B cell (primary cell): ENCODE measurements at regions not wholly inside any gene's neighbourhood (a gene's known extent, or its start where the extent isn't known, plus 50 kb on each side); places are given as distances from the start of the nearest gene placed in this dataset.

Experiments used
- ATAC-seq: fragments of 200-7000 bp; cut with Tn5 transposase; one replicate; pipeline ENCODE4 v1.10.0; 2021; ENCODE audit warnings: low read depth, mild to moderate bottlenecking, moderate number of reproducible peaks, moderate library complexity
- CTCF ChIA-PET: fragments of 350-600 bp; sonication (Branson Sonifier 250); formaldehyde crosslinking; loops from one replicate; lab custom pipeline; 2021; ENCODE audit warnings: antibody characterized with exemption, inconsistent platforms; lab: Charles Lee
- POLR2A ChIA-PET: fragments of 350-600 bp; sonication (Branson Sonifier 250); formaldehyde crosslinking; loops from one replicate; lab custom pipeline; 2021; ENCODE audit warnings: antibody characterized with exemption; lab: Charles Lee
- DNase-seq: peaks from one replicate; pipeline ENCODE4 v3.0.0; 2013
- H2AFZ ChIP-seq: 2 replicates; pipeline ENCODE4 v1.6.1; 2012; ENCODE audit warnings: mild to moderate bottlenecking, low read depth, low read length; ENCODE audit not compliant: insufficient read depth, poor library complexity, severe bottlenecking
- H3K27ac ChIP-seq, 2 donors: 1 replicate in 1 of 2; 2 replicates in 1 of 2; pipeline ENCODE4 v1.5.1; 2012 to 2013; ENCODE audit warnings: low read length in 2 of 2, mild to moderate bottlenecking in 2 of 2, moderate library complexity in 1 of 2
- H3K27me3 ChIP-seq, 4 experiments: fragments of 200-600 bp in 1 of 4; sonication (generic) in 1 of 4; replicated peaks in 1 of 4; 1 replicate in 2 of 4; 2 replicates in 2 of 4; pipeline versions ENCODE4 v1.6.1 to v1.7.0; 2013 to 2016; ENCODE audit warnings: low read length in 3 of 4, mild to moderate bottlenecking in 2 of 4, mixed read lengths in 1 of 4, moderate library complexity in 1 of 4; ENCODE audit not compliant: insufficient read depth in 4 of 4, control insufficient read depth in 3 of 4; ENCODE audit errors: control extremely low read depth in 1 of 4
- H3K36me3 ChIP-seq, 2 experiments: replicated peaks in 1 of 2; 1 replicate in 1 of 2; 2 replicates in 1 of 2; pipeline versions ENCODE4 v1.6.1 to v1.7.1; 2013; ENCODE audit warnings: low read length in 1 of 2; ENCODE audit not compliant: insufficient read depth in 2 of 2, control insufficient read depth in 1 of 2; ENCODE audit errors: control extremely low read depth in 1 of 2, extremely low read depth in 1 of 2
- H3K4me1 ChIP-seq, 2 donors: fragments of 200-600 bp in 1 of 2; sonication (generic) in 1 of 2; 1 replicate in 1 of 2; 2 replicates in 1 of 2; pipeline versions ENCODE4 v1.5.1 to v1.6.1; 2013 to 2017; ENCODE audit warnings: low read length in 2 of 2; ENCODE audit not compliant: control insufficient read depth in 2 of 2, insufficient read depth in 2 of 2
- H3K4me2 ChIP-seq: replicated peaks from 2 replicates; pipeline ENCODE3; 2012; ENCODE audit warnings: mild to moderate bottlenecking, low read depth, low read length; ENCODE audit not compliant: poor library complexity, severe bottlenecking
- H3K4me3 ChIP-seq, 5 experiments: fragments of 200-600 bp in 1 of 5; sonication (generic) in 1 of 5; 1 replicate in 3 of 5; 2 replicates in 2 of 5; pipeline versions ENCODE4 v1.5.1 to v1.7.0; 2011 to 2016; ENCODE audit warnings: low read length in 4 of 5, mild to moderate bottlenecking in 4 of 5, low read depth in 2 of 5, control low read depth in 1 of 5, moderate library complexity in 1 of 5; ENCODE audit not compliant: insufficient read depth in 1 of 5; ENCODE audit errors: control extremely low read depth in 1 of 5, extremely low read depth in 1 of 5
- H3K79me2 ChIP-seq: fragments of 200-600 bp; sonication (generic); one replicate; pipeline ENCODE4 v1.6.0; 2016; ENCODE audit warnings: low read length; ENCODE audit not compliant: control insufficient read depth, insufficient read depth
- H3K9ac ChIP-seq: fragments of 200-600 bp; sonication (generic); 2 replicates; pipeline ENCODE4 v1.6.1; 2017; ENCODE audit warnings: mild to moderate bottlenecking, low read length, moderate library complexity
- H3K9me3 ChIP-seq, 3 donors: one replicate each; pipeline versions ENCODE4 v1.6.1 to v1.7.1; 2013; ENCODE audit warnings: low read length in 2 of 3; ENCODE audit not compliant: control insufficient read depth in 2 of 3, insufficient read depth in 1 of 3; ENCODE audit errors: control extremely low read depth in 1 of 3
- H4K20me1 ChIP-seq: 2 replicates; pipeline ENCODE4 v1.6.0; 2012; ENCODE audit warnings: mild to moderate bottlenecking, low read length; ENCODE audit not compliant: insufficient read depth, control insufficient read depth, poor library complexity, severe bottlenecking
- H3K27ac Mint-ChIP-seq: one replicate; pipeline ENCODE4 v1.8.0; 2021; ENCODE audit warnings: mixed read lengths
- H3K27me3 Mint-ChIP-seq: one replicate; pipeline ENCODE4 v1.8.0; 2021; ENCODE audit warnings: mixed read lengths
- H3K4me1 Mint-ChIP-seq: one replicate; pipeline ENCODE4 v1.8.0; 2021; ENCODE audit warnings: mixed read lengths
- H3K4me3 Mint-ChIP-seq: one replicate; pipeline ENCODE4 v1.8.0; 2021; ENCODE audit warnings: mixed read lengths
- H3K9me3 Mint-ChIP-seq: one replicate; pipeline ENCODE4 v1.8.0; 2022; ENCODE audit warnings: mixed read lengths; ENCODE audit not compliant: insufficient read depth
- EZH2 ChIP-seq: IDR thresholded peaks from 2 replicates; pipeline ENCODE4 v1.6.1; 2012; ENCODE audit warnings: borderline replicate concordance, low read depth, mild to moderate bottlenecking, moderate library complexity, low read length; ENCODE audit not compliant: insufficient read depth, poor library complexity, severe bottlenecking
- WGBS: methylation state at CpG from one replicate; pipeline ENCODE4 v1.1.5; 2013; ENCODE audit warnings: missing lambda C conversion rate; ENCODE audit not compliant: insufficient coverage; 5-methylcytosine and 5-hydroxymethylcytosine counted together
- intact Hi-C: fragments of 100-400 bp; cut with micrococcal nuclease; formaldehyde crosslinking; loops from one replicate; pipeline ENCODE4 v1.10.0; 2022
- TF ChIP-seq, protein P1 (sequence below): fragments of 200-600 bp; IDR thresholded peaks from one replicate; pipeline ENCODE4 v1.8.0; 2022; ENCODE audit warnings: antibody characterized with exemption, mild to moderate bottlenecking

DNA sequence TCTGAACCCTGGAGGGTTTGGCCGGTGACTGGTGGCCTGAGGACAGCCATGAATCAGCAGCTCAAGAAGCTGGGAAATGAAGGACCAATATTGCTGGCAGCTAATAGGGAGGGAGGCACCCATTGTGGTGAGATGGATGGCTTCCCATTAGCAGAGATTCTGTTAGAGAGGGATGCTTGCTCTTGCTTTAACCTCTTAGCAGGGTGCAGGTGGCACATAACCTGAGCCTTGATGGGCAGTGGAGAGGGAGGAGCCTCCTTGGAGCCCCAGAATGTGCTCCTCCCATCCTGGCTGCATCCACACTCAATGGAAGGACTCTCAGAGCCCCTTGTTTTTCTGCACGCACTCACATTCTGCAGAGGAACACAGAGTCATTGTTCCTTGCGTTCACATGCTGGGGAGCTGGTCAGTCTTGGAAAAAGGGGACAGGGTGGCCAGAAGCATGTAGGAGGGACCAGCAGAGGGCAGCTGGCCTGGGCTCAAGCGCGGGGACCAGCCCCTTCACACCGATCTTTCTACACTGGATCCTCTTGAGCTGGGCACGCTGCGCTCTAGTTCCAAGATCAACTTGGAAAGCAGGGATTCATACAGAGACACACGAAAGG, 161.8 kb downstream of the MED10 start:
- ChIA-PET POLR2A (no interaction called here), CTCF (no interaction called here)
- Mint-ChIP-seq H3K27me3 (peaks cover 3% of the 10 kb centered on the region), H3K4me1 (no peaks in the 10 kb centered on the region), H3K9me3 (peaks cover 3% of the 10 kb centered on the region), H3K27ac (no peak overlapping the region), H3K4me3 (no peak overlapping the region)
- H4K20me1 ChIP-seq, result no peaks in the 10 kb centered on the region
- no peak overlapping the region for H3K9ac ChIP-seq
- no peak overlapping the region for H3K4me3 ChIP-seq
- no peaks in the 10 kb centered on the region for H3K36me3 ChIP-seq
- intact Hi-C loops, result no loop called here
- H3K4me1 ChIP-seq, result no peaks in the 10 kb centered on the region
- no peaks in the 10 kb centered on the region for H3K27me3 ChIP-seq
- ATAC-seq, result no peak
- H3K79me2 ChIP-seq, result no peaks in the 10 kb centered on the region
- H3K9me3 ChIP-seq, result peaks cover 0 to 18% (median 0%) of the 10 kb centered on the region in 3 donors
- no peak for DNase-seq
- TF ChIP-seq EZH2, result no peak
- TF ChIP-seq, protein P1, sequence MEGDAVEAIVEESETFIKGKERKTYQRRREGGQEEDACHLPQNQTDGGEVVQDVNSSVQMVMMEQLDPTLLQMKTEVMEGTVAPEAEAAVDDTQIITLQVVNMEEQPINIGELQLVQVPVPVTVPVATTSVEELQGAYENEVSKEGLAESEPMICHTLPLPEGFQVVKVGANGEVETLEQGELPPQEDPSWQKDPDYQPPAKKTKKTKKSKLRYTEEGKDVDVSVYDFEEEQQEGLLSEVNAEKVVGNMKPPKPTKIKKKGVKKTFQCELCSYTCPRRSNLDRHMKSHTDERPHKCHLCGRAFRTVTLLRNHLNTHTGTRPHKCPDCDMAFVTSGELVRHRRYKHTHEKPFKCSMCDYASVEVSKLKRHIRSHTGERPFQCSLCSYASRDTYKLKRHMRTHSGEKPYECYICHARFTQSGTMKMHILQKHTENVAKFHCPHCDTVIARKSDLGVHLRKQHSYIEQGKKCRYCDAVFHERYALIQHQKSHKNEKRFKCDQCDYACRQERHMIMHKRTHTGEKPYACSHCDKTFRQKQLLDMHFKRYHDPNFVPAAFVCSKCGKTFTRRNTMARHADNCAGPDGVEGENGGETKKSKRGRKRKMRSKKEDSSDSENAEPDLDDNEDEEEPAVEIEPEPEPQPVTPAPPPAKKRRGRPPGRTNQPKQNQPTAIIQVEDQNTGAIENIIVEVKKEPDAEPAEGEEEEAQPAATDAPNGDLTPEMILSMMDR, result no peak
- no peak overlapping the region for H2AFZ ChIP-seq
- no peak overlapping the region for H3K27ac ChIP-seq
- H3K4me2 ChIP-seq, result no peak overlapping the region
- 92% methylated on average over 8 of the region's 9 CpGs for WGBS

DNA sequence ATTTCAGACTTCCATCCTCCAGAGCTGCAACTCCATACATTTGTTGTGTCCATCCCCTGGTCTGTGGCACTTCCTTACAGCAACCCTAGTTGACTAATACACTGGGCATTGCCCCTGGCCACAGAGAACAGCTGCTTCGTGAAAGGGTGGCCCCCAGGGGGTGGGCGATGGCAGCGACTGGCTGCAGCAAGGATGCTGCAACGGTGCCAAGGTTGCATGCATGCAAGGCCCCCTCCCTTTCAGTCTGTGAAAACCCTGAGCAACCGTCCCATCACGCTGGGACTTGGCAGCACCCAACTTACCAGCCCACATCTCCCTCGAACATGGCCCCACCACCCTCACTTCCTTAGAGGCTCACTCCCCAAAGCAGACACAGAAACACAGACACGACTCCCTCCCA, 162.5 kb downstream of the MED10 start:
- ChIA-PET POLR2A (no interaction called here), CTCF (no interaction called here)
- Mint-ChIP-seq H3K27ac (no peak overlapping the region), H3K27me3 (peaks cover 3% of the 10 kb centered on the region), H3K9me3 (peaks cover 3% of the 10 kb centered on the region), H3K4me1 (no peaks in the 10 kb centered on the region), H3K4me3 (no peak overlapping the region)
- Histone ChIP-seq H3K27me3 (no peaks in the 10 kb centered on the region), H3K9ac (no peak overlapping the region), H3K9me3 (peaks cover 0 to 17% (median 0%) of the 10 kb centered on the region in 3 donors), H3K27ac (no peak overlapping the region), H3K4me1 (no peaks in the 10 kb centered on the region), H2AFZ (no peak overlapping the region), H3K4me2 (no peak overlapping the region), H3K79me2 (no peaks in the 10 kb centered on the region), H3K36me3 (no peaks in the 10 kb centered on the region), H4K20me1 (no peaks in the 10 kb centered on the region), H3K4me3 (no peak overlapping the region)
- intact Hi-C loops, result no loop called here
- WGBS, result 86% methylated on average over 7 of the region's 8 CpGs
- ATAC-seq (no peak), DNase-seq (no peak)
- TF ChIP-seq, protein P1, result no peak
